ENCODE measurements at regions not wholly inside any gene's neighbourhood (a gene's known extent, or its start where the extent isn't known, plus 50 kb on each side); places are given as distances from the start of the nearest gene placed in this dataset.

- TF ChIP-seq, protein P1, sequence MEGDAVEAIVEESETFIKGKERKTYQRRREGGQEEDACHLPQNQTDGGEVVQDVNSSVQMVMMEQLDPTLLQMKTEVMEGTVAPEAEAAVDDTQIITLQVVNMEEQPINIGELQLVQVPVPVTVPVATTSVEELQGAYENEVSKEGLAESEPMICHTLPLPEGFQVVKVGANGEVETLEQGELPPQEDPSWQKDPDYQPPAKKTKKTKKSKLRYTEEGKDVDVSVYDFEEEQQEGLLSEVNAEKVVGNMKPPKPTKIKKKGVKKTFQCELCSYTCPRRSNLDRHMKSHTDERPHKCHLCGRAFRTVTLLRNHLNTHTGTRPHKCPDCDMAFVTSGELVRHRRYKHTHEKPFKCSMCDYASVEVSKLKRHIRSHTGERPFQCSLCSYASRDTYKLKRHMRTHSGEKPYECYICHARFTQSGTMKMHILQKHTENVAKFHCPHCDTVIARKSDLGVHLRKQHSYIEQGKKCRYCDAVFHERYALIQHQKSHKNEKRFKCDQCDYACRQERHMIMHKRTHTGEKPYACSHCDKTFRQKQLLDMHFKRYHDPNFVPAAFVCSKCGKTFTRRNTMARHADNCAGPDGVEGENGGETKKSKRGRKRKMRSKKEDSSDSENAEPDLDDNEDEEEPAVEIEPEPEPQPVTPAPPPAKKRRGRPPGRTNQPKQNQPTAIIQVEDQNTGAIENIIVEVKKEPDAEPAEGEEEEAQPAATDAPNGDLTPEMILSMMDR (IDR thresholded peaks at IDR 0.05; ENCODE audit: extremely low read depth in 1 of 2, insufficient read depth in 1 of 2, low read depth in 1 of 2, low read length in 2 of 2): no peak
- TF ChIP-seq POLR2A (IDR thresholded peaks at IDR 0.05; ENCODE audit: low read depth, low read length): no peak
- no peak for TF ChIP-seq MAX (IDR thresholded peaks at IDR 0.05; ENCODE audit: insufficient read depth, insufficient read length)
- TF ChIP-seq POLR2AphosphoS5 (IDR thresholded peaks at IDR 0.05; ENCODE audit: insufficient read depth, low read depth, low read length): no peak
- TF ChIP-seq EZH2 (IDR thresholded peaks at IDR 0.05; ENCODE audit: borderline replicate concordance, low read depth, low read length, severe bottlenecking): no peak
- no peak for TF ChIP-seq FOS (IDR thresholded peaks at IDR 0.05; ENCODE audit: borderline replicate concordance, insufficient read depth, low read length)
- no peak for TF ChIP-seq JUN (IDR thresholded peaks at IDR 0.05; ENCODE audit: borderline replicate concordance, insufficient read depth, insufficient read length, low read depth)
- TF ChIP-seq GATA2 (IDR thresholded peaks at IDR 0.05; ENCODE audit: insufficient read depth, insufficient read length, low read depth, low read length): no peak
- TF ChIP-seq MYC (IDR thresholded peaks at IDR 0.05; ENCODE audit: low read depth, low read length): no peak
Measured at GRCh38 chr7:131819891-131820290, 263.5 kb upstream of the PODXL start.
